Gastrocnemius medialis (tissue), 4 donors: ENCODE measurements at regions not wholly inside any gene's neighbourhood (a gene's known extent, or its start where the extent isn't known, plus 50 kb on each side); places are given as distances from the start of the nearest gene placed in this dataset.

Experiments
- POLR2A ChIP-seq, 2 donors: fragments of 450-650 bp; IDR thresholded peaks; one replicate each; pipeline ENCODE4 v1.6.1; 2017; ENCODE audit warnings: antibody characterized with exemption in 2 of 2, mild to moderate bottlenecking in 2 of 2, moderate library complexity in 2 of 2
- TF ChIP-seq, protein P1 (sequence below), 5 experiments: fragments of 450-650 bp in 3 of 5; fragments of 200-600 bp in 2 of 5; sonication (generic) in 2 of 5; IDR thresholded peaks in 4 of 5; conservative IDR thresholded peaks in 1 of 5; 1 replicate in 4 of 5; 2 replicates in 1 of 5; pipeline ENCODE4 v1.5.1; 2016 to 2019; ENCODE audit warnings: antibody characterized with exemption in 5 of 5, mild to moderate bottlenecking in 3 of 5, moderate library complexity in 3 of 5

DNA sequence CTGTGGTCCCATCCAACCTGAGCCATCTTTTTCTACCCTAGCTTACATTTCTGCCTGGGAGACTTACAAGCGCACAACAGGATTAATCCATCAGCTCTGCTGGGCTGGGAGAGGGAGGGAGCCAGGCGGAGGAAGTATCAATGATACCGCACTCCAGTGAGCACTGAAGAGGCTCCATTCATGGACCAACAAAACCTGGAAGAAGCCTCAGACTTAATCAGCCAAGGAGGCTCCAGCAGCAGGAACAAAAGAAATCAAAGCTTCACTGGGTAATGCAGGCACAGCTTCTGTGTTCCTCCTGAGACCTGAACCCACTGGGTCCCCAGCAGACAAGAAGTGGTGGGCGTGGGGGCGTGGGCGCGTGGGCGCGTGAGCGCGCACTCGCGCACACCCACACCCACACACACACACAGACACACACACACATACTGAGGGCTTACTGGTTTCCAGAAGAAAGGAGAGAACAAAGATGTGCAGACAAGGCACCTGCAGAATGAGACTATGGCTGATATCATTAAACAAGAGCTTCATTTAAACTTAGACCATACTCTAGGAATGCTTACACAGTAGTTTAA, 87.0 kb upstream of the BOC start:
- TF ChIP-seq, protein P1, sequence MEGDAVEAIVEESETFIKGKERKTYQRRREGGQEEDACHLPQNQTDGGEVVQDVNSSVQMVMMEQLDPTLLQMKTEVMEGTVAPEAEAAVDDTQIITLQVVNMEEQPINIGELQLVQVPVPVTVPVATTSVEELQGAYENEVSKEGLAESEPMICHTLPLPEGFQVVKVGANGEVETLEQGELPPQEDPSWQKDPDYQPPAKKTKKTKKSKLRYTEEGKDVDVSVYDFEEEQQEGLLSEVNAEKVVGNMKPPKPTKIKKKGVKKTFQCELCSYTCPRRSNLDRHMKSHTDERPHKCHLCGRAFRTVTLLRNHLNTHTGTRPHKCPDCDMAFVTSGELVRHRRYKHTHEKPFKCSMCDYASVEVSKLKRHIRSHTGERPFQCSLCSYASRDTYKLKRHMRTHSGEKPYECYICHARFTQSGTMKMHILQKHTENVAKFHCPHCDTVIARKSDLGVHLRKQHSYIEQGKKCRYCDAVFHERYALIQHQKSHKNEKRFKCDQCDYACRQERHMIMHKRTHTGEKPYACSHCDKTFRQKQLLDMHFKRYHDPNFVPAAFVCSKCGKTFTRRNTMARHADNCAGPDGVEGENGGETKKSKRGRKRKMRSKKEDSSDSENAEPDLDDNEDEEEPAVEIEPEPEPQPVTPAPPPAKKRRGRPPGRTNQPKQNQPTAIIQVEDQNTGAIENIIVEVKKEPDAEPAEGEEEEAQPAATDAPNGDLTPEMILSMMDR (IDR thresholded peaks at IDR 0.05 in 4 of 5, conservative IDR thresholded peaks at IDR 0.05 in 1 of 5): no peak
- no peak for TF ChIP-seq POLR2A (IDR thresholded peaks at IDR 0.05)
